ENCODE measurements at regions not wholly inside any gene's neighbourhood (a gene's known extent, or its start where the extent isn't known, plus 50 kb on each side); places are given as distances from the start of the nearest gene placed in this dataset.

GRCh38 chr9:134487066-134487710 lies 154.4 kb upstream of the COL5A1 start:
- Histone ChIP-seq H3K9ac (ENCODE audit: insufficient read length) (no peak overlapping the region), H3K27ac (peak overlapping the region; percentile 81), H3K9me3 (ENCODE audit: low read depth, low read length) (no peaks in the 10 kb centered on the region), H3K4me3 (no peak overlapping the region), H3K36me3 (ENCODE audit: insufficient read depth, low read length) (no peaks in the 10 kb centered on the region)
- no peak for DNase-seq (ENCODE audit: low read depth, low spot score)
- TF ChIP-seq FOXP2 (optimal IDR thresholded peaks at IDR 0.05; ENCODE audit: control extremely low read depth, extremely low read length, insufficient read depth) (no peak), POLR2AphosphoS5 (IDR thresholded peaks at IDR 0.05; ENCODE audit: borderline replicate concordance, low read depth, low read length) (no peak), EZH2 (IDR thresholded peaks at IDR 0.05) (no peak)

- no peaks in the 10 kb centered on the region for H3K36me3 ChIP-seq (ENCODE audit: insufficient read depth, low read length)
- peak overlapping the region; percentile 42 for H3K4me3 ChIP-seq
- DNase-seq (ENCODE audit: low read depth, low spot score): peak; percentile 65
- TF ChIP-seq FOXP2 (optimal IDR thresholded peaks at IDR 0.05; ENCODE audit: control extremely low read depth, extremely low read length, insufficient read depth) (peak; percentile 13), POLR2AphosphoS5 (IDR thresholded peaks at IDR 0.05; ENCODE audit: borderline replicate concordance, low read depth, low read length) (peak; percentile 55), EZH2 (IDR thresholded peaks at IDR 0.05) (no peak)
- peak overlapping the region; percentile 92 for H3K27ac ChIP-seq
- no peaks in the 10 kb centered on the region for H3K9me3 ChIP-seq (ENCODE audit: low read depth, low read length)
- peak overlapping the region; percentile 45 for H3K9ac ChIP-seq (ENCODE audit: insufficient read length)
Measured at GRCh38 chr9:134488331-134489280, 153.0 kb upstream of the COL5A1 start.

GRCh38 chr9:134489621-134490408 lies 151.8 kb upstream of the COL5A1 start:
- H3K9me3 ChIP-seq (ENCODE audit: low read depth, low read length): no peaks in the 10 kb centered on the region
- H3K27ac ChIP-seq: peak overlapping the region; percentile 92; the same call in 1 of the 2 replicates
- no peak overlapping the region for H3K4me3 ChIP-seq
- no peak overlapping the region for H3K9ac ChIP-seq (ENCODE audit: insufficient read length)
- no peak for TF ChIP-seq FOXP2 (optimal IDR thresholded peaks at IDR 0.05; ENCODE audit: control extremely low read depth, extremely low read length, insufficient read depth)
- TF ChIP-seq EZH2 (IDR thresholded peaks at IDR 0.05): no peak
- DNase-seq (ENCODE audit: low read depth, low spot score): no peak
- H3K36me3 ChIP-seq (ENCODE audit: insufficient read depth, low read length): no peaks in the 10 kb centered on the region

- Histone ChIP-seq H3K4me3 (no peak overlapping the region), H3K27ac (no peak overlapping the region), H3K36me3 (ENCODE audit: insufficient read depth, low read length) (no peaks in the 10 kb centered on the region), H3K9ac (ENCODE audit: insufficient read length) (no peak overlapping the region), H3K9me3 (ENCODE audit: low read depth, low read length) (no peaks in the 10 kb centered on the region)
- DNase-seq (ENCODE audit: low read depth, low spot score): no peak
- TF ChIP-seq POLR2AphosphoS5 (IDR thresholded peaks at IDR 0.05; ENCODE audit: borderline replicate concordance, low read depth, low read length): no peak
- TF ChIP-seq FOXP2 (optimal IDR thresholded peaks at IDR 0.05; ENCODE audit: control extremely low read depth, extremely low read length, insufficient read depth): no peak
- no peak for TF ChIP-seq EZH2 (IDR thresholded peaks at IDR 0.05)
Measured at GRCh38 chr9:134490446-134490845, 151.2 kb upstream of the COL5A1 start.

GRCh38 chr9:134491196-134491835 lies 150.3 kb upstream of the COL5A1 start:
- DNase-seq (ENCODE audit: low read depth, low spot score): no peak
- H3K9me3 ChIP-seq (ENCODE audit: low read depth, low read length): no peaks in the 10 kb centered on the region
- H3K4me3 ChIP-seq: no peak overlapping the region
- H3K27ac ChIP-seq: peak overlapping the region; percentile 82
- peak overlapping the region; percentile 46 for H3K9ac ChIP-seq (ENCODE audit: insufficient read length)
- TF ChIP-seq EZH2 (IDR thresholded peaks at IDR 0.05) (no peak), FOXP2 (optimal IDR thresholded peaks at IDR 0.05; ENCODE audit: control extremely low read depth, extremely low read length, insufficient read depth) (no peak), POLR2AphosphoS5 (IDR thresholded peaks at IDR 0.05; ENCODE audit: borderline replicate concordance, low read depth, low read length) (no peak)
- no peaks in the 10 kb centered on the region for H3K36me3 ChIP-seq (ENCODE audit: insufficient read depth, low read length)

GRCh38 chr9:134491856-134492255 lies 149.7 kb upstream of the COL5A1 start:
- H3K27ac ChIP-seq: peak overlapping the region; percentile 82
- no peak for DNase-seq (ENCODE audit: low read depth, low spot score)
- H3K9ac ChIP-seq (ENCODE audit: insufficient read length): peak overlapping the region; percentile 46
- H3K36me3 ChIP-seq (ENCODE audit: insufficient read depth, low read length): no peaks in the 10 kb centered on the region
- peak overlapping the region; percentile 19; the same call in 1 of the 2 replicates for H3K4me3 ChIP-seq
- no peak for TF ChIP-seq EZH2 (IDR thresholded peaks at IDR 0.05)
- TF ChIP-seq FOXP2 (optimal IDR thresholded peaks at IDR 0.05; ENCODE audit: control extremely low read depth, extremely low read length, insufficient read depth): no peak
- no peak for TF ChIP-seq POLR2AphosphoS5 (IDR thresholded peaks at IDR 0.05; ENCODE audit: borderline replicate concordance, low read depth, low read length)
- no peaks in the 10 kb centered on the region for H3K9me3 ChIP-seq (ENCODE audit: low read depth, low read length)

GRCh38 chr9:134492281-134492691 lies 149.3 kb upstream of the COL5A1 start:
- no peaks in the 10 kb centered on the region for H3K36me3 ChIP-seq (ENCODE audit: insufficient read depth, low read length)
- peak; percentile 53 for DNase-seq (ENCODE audit: low read depth, low spot score)
- H3K9me3 ChIP-seq (ENCODE audit: low read depth, low read length): no peaks in the 10 kb centered on the region
- no peak for TF ChIP-seq EZH2 (IDR thresholded peaks at IDR 0.05)
- TF ChIP-seq POLR2AphosphoS5 (IDR thresholded peaks at IDR 0.05; ENCODE audit: borderline replicate concordance, low read depth, low read length): peak; percentile 43; the same call in 1 of the 2 replicates
- H3K4me3 ChIP-seq: peak overlapping the region; percentile 19; the same call in 1 of the 2 replicates
- peak overlapping the region; percentile 82 for H3K27ac ChIP-seq
- H3K9ac ChIP-seq (ENCODE audit: insufficient read length): peak overlapping the region; percentile 46

All from SK-N-MC (cell line).